GM21528 (cell line): ENCODE measurements at regions not wholly inside any gene's neighbourhood (a gene's known extent, or its start where the extent isn't known, plus 50 kb on each side); places are given as distances from the start of the nearest gene placed in this dataset.

Experiments
- ATAC-seq: cut with Tn5 transposase; IDR thresholded peaks from one replicate; pipeline ENCODE4 v1.9.1; 2021; ENCODE audit warnings: mild to moderate bottlenecking, moderate library complexity; ENCODE audit not compliant: unreplicated experiment, low FRiP score

DNA sequence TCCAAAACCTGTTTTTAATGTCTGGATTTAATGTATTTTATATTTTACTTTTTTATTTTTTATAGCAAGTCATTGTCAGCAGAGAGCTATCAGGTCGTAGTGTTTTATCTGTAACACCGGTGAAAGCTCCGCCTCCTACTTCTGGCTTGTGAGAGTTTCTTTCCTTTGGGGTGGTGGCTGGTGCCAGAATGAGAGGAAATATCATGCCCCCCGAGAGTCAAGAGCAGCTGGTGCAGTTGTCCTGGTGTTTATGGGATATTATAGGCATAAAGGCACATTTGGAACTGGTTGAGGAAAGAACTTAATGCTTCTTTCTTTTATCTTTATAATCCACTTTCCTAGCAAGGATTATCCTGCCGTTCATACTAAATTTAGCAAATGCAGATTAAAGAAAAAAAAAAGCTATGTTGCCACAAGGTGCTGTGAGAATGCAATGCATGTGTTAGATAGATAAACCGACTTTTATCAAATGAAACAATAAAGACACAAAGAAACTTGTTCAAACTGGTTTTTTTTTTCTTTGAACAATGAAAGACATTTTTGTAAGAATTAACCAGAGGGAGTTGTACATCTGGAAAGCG lies 260.1 kb upstream of the PLSCR5 start:
- ATAC-seq: no peak

DNA sequence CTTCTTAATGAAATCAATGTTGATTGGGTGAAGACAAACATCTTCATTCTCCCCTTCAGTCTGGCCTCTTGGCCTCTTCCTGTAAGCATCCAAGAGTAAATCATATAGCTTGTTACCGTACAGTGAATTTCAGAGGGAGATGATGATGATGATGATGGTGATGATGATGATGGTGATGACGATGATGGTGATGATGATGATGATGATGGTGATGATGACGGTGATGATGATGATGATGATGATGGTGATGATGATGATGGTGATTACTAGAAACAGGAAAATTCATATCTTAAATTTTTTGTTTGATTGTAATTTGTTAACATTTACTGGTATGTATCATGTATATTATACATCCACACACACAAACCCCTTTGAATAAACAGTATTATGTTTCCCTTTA lies 256.1 kb upstream of the PLSCR5 start:
- no peak for ATAC-seq

DNA sequence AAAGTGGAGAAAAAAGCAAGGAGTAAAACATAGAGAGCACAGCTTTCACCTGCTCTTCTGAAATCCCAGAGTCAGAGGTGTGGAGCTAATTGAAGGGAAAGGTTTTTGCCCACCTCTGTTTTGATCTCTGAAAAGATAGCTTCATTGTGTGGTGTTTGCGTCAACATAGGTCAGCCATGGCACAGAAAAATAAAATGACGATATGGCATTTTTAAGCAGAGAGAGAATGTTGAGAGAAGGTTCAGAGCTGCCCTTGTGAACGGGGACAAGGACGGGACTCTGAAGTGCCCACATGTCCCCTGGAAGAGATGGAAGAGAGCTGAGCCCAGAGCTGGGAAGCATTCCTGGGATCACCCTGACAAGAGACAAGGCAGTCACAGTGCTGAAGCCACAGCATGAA lies 249.4 kb upstream of the PLSCR5 start:
- no peak for ATAC-seq

DNA sequence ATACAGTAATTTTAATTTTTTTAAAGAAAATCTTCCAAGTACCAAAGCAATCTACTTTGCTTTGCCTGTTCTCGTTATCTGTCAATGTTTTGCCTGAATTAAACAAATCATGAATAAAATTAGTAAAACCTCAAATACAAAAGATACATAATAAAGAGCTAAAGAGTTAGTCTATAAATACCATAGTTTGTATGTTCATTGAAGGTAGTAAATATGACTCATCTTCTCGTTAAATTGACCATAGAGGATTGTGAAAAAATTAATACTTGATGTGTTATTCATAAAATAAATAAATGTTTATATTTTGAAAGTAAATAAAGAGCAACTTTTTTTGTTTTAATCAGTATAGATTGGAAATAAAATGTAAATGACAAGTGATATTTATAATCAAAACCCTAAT lies 246.5 kb upstream of the PLSCR5 start:
- ATAC-seq: no peak

DNA sequence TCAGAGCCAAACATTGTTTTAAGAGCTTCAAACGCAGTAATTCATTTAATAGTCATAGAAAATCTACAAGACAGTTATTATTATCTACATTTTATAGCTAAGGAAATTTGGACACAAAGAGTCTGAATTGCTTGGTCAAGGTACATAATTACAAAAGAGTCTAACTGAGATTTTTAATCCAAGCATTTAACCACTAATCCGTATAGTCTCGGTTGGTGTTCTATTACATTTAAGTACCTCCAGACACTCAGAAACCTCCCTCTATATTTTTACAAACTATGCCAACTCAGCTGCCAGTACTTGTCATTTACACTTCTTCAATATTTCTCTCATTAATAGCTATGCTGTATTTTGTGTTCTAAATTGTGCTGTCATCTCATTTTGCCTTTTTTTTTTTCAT lies 240.2 kb upstream of the PLSCR5 start:
- ATAC-seq: no peak

DNA sequence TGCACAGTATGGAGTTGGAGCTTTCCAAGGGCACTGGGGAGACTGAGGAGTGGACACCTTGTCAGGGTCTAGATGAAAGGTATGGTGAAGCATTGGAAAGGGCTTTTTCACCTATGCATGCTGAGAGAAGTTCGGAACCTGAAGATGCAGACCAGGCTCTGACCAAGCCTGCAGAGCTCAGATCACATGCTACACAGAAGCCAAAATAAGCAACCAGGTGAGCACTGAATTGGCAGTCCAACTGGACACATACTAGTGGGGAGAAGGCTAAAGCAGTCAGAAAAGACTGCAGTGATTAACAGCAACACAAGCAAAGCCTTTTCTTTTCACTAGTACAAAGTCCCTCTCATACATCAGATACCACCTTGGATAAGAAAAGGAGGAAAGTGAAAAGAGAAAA lies 238.3 kb upstream of the PLSCR5 start:
- ATAC-seq: no peak

DNA sequence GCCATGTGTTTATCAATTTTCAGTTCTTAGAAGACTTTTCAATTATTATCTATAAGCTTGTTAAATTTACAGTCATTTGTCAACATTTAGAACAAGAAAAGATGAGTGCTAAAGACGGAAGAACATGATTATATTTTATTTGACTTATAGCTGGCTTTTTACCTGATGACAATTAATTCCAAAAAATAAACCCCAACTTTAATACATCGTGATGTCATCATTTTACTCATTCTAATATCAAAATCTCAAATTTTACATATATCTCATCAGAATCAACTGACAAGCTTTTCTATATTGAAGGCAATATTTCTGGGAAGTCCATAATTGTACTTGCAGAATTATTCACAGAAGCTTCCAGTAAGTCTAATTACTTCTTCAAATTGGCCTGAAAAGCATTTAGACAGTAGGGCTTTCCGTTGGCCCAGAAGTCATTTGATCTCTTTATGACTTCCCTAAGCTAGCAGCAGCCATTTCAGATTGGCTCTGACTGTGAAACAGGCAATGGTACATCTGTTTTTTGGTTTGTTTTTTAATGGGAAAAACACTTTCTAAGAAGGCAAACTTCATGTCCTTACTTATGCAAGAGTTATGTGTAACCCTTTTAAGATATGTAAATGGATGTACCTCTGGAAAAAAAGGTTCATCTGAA lies 234.7 kb upstream of the PLSCR5 start:
- no peak for ATAC-seq

DNA sequence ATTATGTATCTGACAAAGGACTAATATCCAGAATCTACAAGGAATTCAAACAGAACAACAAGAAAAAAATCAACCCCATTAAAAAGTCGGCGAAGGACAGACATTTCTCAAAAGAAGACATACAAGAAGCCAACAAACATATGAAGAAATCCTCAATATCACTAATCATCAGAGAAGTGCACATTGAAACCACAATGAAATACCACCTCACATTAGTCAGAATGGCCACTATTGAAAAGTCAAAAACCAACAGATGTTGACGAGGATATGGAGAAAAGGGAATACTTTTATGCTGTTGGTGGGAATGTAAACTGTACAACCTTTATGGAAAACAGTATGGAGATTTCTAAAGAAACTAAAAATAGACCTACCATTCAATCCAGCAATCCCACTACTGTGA lies 233.1 kb upstream of the PLSCR5 start:
- ATAC-seq: no peak

DNA sequence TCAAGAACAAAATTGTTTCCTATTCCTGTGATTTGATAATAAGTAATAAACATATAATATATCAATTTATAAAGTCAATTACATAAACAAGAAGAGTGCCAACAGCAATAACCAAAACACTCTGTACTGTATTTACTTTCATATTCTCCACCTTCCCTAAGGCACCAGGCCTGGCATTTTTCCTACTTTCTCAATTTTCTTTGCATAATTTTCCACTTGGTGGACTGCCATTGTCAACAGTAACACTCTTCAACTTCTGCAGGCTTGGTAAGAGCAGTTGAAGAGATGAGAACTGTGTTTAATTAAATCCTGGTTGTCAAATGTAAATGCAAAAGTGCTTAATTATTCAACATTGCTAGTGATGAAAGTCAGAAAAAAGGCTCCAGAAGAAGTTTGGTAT lies 229.8 kb upstream of the PLSCR5 start:
- ATAC-seq: no peak

DNA sequence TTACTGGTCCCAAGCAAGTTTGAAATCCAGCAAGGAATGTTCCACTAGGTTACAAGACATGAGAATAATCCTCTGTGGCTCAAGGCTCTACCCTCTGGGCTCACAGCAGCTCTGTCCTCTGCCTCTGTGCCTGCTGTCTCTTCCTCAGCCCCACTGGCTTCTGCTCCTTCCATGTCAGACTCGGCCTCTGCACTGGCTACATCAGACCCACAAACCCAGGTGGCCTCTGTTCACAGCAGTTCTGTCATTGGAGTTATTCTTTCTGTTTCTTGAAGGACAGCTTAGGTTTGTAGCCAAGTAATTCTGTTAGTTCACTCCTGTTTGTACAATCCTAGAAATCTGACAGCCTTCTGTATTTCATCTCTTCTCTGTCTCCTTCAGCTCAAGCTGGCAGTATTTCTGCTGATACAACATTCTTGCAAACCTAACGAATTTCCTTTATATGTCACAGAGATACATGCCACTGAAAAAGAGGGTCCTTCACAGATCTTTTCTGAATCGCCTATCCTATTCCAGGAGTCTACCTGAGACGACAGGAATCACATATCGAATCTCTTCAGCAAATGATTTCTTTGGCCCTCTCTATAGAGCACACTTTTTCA lies 227.8 kb upstream of the PLSCR5 start:
- no peak for ATAC-seq

DNA sequence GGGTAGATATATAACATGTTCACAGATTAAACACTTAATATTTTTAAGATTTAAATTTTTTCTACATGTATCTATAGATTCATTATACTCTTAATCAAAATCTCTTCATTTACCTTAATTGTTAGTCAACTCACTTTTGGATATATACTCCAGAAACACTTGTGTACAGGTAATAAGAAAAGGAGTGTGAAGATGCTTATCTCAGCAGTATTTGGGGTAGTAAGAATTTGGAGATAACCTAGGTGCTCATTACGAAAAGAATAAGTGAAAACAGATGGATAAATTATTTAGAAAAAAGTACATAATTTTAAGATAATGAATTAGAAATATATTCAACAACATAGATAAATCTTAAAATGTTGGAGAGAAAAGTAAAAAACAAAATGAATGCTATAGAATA lies 226.5 kb upstream of the PLSCR5 start:
- no peak for ATAC-seq

DNA sequence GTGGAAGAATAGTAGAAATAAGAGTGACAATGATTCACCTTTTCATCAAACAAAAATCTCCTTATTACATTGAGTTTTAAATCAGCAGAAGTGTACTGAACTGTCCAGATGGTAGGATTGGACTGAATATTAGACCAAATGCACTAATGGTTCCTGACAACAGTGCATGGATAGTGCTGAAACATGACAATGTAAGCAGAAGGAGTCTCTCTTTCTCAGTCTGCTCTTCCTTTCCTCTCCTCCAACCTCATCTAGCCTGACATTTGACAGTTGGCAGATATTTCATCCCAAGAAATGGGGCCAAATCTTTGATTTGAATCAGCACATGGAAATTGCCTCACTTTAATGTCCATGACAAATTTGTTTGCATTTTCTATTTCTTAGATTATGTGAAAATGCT lies 225.1 kb upstream of the PLSCR5 start:
- ATAC-seq: no peak

DNA sequence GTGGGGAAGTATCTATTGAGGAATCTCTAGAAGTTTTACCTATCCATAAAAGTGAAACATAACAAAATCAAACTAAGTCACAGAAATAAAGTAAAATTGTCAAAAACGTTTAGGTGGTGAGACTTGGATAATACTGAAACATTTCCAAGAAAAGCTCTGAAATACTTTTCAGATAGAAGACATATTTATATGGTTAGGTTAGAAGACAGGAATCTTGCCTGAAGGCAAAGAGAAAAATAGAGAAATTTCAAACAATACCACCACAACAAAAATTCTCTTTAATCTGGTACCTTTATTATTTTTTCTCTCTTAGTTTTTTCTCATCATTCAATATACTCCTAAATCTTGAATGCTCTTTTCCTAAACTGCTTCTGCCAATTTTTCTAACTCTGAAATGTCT lies 222.7 kb upstream of the PLSCR5 start:
- no peak for ATAC-seq

DNA sequence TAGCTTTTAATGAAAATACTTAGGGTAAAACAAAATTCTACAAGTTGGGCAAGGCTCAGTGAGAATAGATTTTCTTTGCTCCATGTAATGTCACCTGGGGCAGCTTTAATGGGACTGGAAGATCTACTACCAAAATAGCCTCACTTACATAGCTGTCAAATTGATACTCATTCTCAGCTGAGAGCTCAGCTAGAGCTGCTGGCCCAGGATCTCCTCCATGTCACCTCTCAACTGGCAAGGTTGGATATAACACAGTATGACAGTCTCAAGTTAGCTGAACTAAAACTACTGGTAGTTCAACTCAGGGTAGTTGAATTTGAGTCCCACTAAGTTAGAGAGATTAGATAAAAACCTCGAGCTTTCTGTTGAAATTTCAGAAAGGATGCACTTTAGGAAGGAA lies 218.5 kb upstream of the PLSCR5 start:
- ATAC-seq: no peak

DNA sequence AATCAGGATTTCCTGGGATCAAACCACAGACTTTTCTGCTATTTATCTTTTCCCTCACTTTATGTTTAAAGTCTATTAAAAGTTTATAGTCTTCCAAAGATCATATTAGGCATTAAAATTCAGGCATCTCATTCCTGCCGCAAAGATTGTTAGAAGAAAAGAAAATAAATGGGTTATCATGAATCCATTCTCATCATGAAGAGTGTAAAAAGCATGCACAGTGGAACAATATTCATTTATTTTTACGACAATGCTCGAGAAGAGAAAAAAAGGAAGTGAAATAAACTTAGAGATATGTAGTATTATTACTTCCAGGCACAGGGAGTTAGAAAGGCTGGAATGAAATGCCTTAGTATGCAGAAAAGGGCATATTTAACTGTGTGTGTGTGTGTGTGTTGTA lies 213.7 kb upstream of the PLSCR5 start:
- no peak for ATAC-seq

DNA sequence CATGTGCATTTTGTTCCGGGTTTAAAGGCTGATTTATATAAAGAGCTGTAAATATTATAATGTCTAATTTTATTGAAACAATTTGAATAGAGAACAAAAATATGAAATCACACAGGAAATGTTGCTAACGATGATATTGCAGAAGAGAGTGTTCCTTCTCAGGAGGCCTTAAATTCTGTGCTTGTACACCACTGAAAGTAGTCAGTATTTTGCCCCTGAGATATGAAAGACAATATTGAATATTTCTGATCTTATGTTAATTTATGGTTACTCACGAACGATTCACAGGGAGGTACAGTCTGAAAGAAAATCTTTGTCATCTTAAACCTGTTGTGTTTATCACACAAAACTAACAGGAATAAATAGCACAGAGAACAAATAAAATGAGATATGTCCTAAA lies 213.2 kb upstream of the PLSCR5 start:
- no peak for ATAC-seq

DNA sequence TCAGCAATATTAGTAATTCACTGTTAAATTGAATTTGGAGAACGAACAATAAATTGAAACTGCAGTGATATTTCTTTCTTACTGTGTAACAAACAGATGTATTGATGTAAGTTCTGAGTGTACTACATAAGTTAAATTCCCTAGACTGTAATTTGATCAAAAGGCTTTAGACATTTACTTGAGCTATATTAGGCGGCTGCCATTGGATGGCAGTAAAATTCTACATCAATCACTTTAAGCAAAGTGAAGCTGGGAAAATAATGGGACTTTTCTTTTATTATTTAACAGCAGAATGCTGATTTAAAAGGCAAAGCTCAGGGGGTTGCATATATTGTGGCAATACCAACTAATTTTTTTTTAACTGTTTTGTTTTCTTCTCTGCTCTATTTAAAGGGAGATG lies 212.6 kb upstream of the PLSCR5 start:
- no peak for ATAC-seq

DNA sequence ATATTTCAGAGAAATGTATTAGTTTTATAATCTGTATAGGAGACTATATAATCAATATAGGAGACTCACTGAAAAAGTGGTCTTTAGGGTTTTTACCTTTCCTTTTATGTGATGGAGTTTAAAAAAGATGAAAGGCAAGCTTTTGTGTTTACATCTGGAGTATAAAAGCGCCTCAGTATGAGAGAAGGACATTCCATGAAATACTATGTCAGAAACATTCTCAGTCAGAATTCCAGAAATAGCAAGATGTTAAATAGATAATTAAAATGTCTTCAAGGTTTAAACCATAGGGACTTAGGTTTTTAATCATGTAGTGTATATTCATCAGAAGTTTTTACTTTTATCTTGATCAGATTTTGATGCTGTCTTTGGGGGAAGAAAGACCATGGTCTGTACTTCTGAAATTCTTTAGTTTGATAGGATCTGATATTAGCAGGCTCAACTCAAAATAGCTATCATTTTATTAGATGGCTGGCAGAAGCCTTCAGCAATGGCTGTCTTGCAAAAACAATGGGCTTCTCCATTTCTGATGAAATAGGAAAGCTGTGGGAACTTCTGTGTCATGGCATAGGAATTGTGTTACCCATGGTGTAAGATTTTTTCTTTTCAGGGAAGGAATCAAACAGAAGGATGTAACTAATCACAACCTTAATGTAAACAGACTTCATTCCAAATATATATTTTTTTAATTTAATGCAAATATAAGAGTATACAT lies 209.6 kb upstream of the PLSCR5 start:
- no peak for ATAC-seq

DNA sequence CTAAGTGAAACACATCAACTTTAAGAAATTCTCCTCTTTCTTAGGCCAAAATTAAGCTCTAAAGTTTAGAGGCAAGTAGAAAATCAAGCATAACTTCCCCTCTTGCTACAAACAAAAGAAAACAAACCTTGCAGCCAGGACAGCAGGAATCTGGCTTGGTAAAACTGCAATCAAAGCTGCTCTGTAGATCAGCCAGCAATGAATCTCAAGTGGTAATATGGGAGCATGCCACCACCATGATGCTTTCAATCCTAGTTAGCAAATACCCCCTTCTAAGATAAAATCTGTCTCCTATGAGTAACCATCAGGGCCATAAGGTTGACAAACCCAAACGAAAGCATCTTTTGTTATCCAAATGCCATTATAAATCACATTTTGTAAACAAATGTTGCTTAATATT lies 208.3 kb upstream of the PLSCR5 start:
- no peak for ATAC-seq

DNA sequence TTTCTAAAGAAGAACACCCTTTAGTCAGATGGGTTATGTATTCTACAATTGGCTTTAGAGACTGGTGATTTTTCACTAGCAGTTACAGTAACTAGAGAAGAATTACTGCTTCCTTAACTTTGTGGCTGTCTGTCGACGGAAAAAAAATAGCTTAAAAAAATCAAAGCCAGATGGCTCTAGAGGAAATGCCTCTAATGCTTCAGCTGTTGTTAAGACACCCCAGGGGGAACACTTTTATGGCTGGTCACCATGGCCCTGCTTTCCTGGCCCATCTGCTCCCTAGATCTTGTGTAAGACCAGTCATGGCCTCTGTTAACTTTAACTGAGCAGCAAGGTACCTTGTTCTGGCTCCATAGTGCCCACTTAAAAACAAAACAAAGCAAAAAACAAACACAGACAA lies 198.6 kb upstream of the PLSCR5 start:
- no peak for ATAC-seq

DNA sequence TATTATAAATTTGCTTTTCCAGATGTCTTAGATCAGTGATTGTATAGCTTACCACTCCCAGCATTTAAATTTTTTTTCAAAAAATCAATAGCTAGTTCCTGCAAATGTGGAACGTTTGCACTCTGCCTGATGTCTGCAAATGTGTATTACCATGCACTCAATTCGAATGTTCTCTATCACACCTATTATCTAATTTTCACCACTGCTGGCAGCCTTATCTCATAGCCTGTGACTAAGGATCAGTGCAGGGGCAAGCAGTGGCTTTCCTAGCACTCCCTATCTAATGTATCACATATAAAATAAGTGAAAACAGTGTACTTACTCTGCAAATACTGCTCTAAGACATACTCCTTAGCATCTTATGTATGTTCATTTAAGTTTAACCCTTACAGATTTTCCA lies 196.3 kb upstream of the PLSCR5 start:
- no peak for ATAC-seq

DNA sequence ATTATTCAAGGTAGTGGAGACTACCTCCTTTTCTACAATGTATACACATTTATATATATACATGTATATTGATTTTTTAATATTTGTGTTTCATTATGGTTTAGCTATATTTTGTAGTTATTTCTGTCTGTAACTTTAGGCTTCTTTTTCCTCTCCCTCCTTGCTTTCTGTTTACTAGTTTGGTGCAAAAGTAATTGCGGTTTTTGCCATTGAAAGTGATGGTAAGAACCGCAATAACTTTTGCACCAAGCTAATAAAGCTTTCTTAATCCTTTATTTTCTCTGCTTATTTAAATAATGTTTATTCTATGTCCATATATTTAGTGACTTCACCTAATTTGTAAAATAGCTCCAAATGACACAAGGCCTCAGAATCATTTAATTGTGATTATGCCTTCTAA lies 195.3 kb upstream of the PLSCR5 start:
- ATAC-seq: no peak
